Memory B cell (primary cell): ENCODE measurements at regions not wholly inside any gene's neighbourhood (a gene's known extent, or its start where the extent isn't known, plus 50 kb on each side); places are given as distances from the start of the nearest gene placed in this dataset.
"Not testable (repeated sequence)": the region's sequence is repeated elsewhere in the genome, so short reads cannot be mapped to it uniquely, and the experiment has no call there.

Experiments
- ATAC-seq: fragments of 150-1000 bp; cut with Tn5 transposase; 2 replicates; pipeline ENCODE4 v1.10.0; 2021; ENCODE audit warnings: low read depth, mild to moderate bottlenecking, moderate library complexity
- DNase-seq, 2 donors: peaks; one replicate each; pipeline ENCODE4 v3.0.0; 2022; ENCODE audit warnings: low spot score in 2 of 2
- H3K27ac Mint-ChIP-seq: one replicate; pipeline ENCODE4 v1.8.0; 2022; ENCODE audit warnings: mild to moderate bottlenecking, moderate library complexity, mixed read lengths
- H3K27me3 Mint-ChIP-seq: one replicate; pipeline ENCODE4 v1.8.0; 2022; ENCODE audit warnings: mixed read lengths
- H3K36me3 Mint-ChIP-seq: one replicate; pipeline ENCODE4 v1.8.0; 2022; ENCODE audit warnings: mild to moderate bottlenecking, mixed read lengths
- H3K4me1 Mint-ChIP-seq: one replicate; pipeline ENCODE4 v1.8.0; 2022; ENCODE audit warnings: mixed read lengths
- H3K4me3 Mint-ChIP-seq: one replicate; pipeline ENCODE4 v1.8.0; 2022; ENCODE audit warnings: mild to moderate bottlenecking, moderate library complexity, mixed read lengths
- H3K9me3 Mint-ChIP-seq: one replicate; pipeline ENCODE4 v1.8.0; 2022; ENCODE audit warnings: mixed read lengths

DNA sequence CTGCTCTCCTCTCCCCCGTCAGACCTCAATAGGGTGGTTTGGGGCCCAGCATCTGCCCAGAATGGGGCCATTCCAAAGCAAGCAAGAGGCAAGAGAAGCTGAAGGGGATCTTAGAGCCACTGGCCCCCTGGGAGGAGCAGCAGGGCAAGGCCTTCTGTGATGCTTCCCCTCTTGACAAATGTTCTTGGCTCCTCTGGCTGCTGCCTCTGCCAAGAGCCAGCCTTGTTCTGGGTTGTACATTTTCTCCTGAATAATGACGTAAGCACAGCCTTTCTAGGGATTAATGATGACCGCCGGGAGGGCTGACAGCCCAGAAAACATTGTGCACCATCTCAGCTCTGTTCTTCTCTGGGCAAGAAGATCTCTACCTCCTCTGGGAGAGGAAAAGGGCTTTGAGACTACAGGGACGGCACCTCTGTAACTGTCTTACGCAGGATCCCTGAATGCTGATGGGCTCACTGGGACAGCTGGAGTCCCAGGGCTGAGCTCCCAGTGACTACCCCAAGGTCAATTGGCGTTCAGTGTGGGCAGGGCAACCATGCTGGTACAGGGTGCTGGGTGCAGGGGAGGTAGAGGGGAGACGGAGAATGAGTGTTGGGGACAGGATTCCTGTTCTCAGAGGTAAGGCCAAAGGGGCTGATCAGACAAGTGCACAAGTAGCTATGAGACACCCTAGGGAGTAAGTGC lies 253.3 kb downstream of the FAM43A start:
- Mint-ChIP-seq H3K36me3 (no peaks in the 10 kb centered on the region), H3K27me3 (peaks cover 10% of the 10 kb centered on the region), H3K9me3 (no peaks in the 10 kb centered on the region), H3K27ac (no peak overlapping the region), H3K4me1 (peaks cover 17% of the 10 kb centered on the region), H3K4me3 (no peak overlapping the region)
- ATAC-seq (no peak), DNase-seq (no peak)

GRCh38 chr3:194939532-194939909 lies 253.8 kb downstream of the FAM43A start:
- H3K9me3 Mint-ChIP-seq = no peaks in the 10 kb centered on the region
- no peak overlapping the region for H3K27ac Mint-ChIP-seq
- H3K4me3 Mint-ChIP-seq = no peak overlapping the region
- no peaks in the 10 kb centered on the region for H3K36me3 Mint-ChIP-seq
- H3K4me1 Mint-ChIP-seq = peaks cover 17% of the 10 kb centered on the region
- H3K27me3 Mint-ChIP-seq = peaks cover 10% of the 10 kb centered on the region
- ATAC-seq (no peak), DNase-seq (no peak)

DNA sequence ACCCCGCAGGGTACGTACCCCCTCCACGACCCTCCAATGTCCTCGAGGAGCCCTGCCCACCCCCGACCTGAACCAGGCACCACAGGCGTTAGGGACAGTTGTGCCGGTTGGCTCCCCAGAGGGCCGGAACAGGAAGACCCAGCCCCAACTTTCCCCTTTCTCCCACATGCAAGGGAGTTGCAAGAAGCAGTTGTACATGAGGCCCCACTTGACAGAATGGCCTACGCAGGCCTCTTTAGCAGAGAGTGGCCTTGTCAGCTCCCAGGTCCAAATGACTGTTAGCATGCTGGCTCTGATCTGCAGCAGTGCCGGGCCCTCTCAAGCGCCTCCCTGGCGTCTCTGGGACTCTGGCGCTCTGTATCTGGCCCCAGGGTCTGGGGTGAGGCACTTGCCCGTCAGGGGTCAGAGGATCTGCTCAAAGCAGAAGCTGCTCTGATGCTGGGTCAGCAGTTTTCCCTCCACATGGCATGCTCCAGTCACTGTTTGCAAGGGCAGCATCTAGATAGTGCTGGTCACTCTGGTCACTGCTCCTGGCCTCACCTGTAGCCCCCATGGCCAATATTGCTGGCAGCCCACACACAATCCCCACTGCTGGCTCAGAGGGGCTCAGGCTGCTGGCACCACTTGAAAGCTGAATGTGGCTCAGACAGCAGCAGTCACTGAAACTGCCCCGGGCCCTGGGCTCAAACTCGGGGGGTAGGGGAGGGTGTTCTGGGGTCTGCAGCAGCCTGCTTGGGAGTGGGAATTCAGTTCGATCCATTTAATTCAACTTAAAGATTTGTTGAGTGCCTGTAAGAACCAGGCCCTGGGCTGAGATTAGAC lies 254.5 kb downstream of the FAM43A start:
- Mint-ChIP-seq H3K9me3 (no peaks in the 10 kb centered on the region), H3K36me3 (no peaks in the 10 kb centered on the region), H3K4me1 (peaks cover 17% of the 10 kb centered on the region), H3K27me3 (peaks cover 8% of the 10 kb centered on the region), H3K27ac (no peak overlapping the region), H3K4me3 (no peak overlapping the region)
- ATAC-seq = no peak
- no peak for DNase-seq

DNA sequence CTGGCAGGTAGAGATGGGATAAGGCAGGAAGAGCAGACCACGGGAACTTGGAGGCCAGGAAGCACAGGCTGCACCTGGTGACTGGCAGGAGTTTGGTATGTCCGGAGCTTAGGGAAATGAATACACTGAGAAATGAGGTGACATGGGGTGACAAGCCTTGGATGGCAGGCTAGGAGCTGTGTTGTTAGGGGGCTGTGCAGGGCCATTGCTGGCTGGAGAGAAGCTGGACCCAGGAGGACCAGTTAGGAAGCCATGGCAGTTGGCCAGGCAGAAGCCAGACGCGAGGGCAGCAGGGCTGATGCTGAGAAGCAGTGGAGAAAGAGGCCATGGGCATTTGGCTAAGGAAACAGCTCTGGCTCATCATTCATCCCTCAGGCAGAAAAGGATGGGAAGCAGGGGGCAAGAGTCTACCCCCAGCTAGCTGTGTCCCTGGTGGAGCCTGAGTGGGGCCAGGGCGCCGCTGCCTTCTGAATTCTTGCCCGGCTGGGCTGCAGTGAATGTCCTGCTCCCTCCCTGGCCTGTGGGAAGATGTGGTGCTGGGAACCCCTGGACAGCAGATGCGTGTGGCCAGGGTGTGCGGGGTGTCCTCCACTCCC lies 255.8 kb downstream of the FAM43A start:
- DNase-seq = no peak
- ATAC-seq = no peak
- Mint-ChIP-seq H3K9me3 (no peaks in the 10 kb centered on the region), H3K27me3 (peaks cover 8% of the 10 kb centered on the region), H3K4me1 (peaks cover 17% of the 10 kb centered on the region), H3K27ac (no peak overlapping the region), H3K4me3 (no peak overlapping the region), H3K36me3 (no peaks in the 10 kb centered on the region)

GRCh38 chr3:194941956-194942511 lies 256.4 kb downstream of the FAM43A start:
- DNase-seq = no peak
- no peaks in the 10 kb centered on the region for H3K36me3 Mint-ChIP-seq

GRCh38 chr3:194944526-194944925 lies 258.8 kb downstream of the FAM43A start:
- H3K4me1 Mint-ChIP-seq = peaks cover 17% of the 10 kb centered on the region
- no peak for ATAC-seq

More at GRCh38 chr3:194941956-194942511, 256.4 kb downstream of the FAM43A start:
- no peak for ATAC-seq
- Mint-ChIP-seq H3K27ac (no peak overlapping the region), H3K4me3 (no peak overlapping the region), H3K9me3 (no peaks in the 10 kb centered on the region), H3K27me3 (peaks cover 8% of the 10 kb centered on the region), H3K4me1 (peaks cover 17% of the 10 kb centered on the region)

GRCh38 chr3:194945508-194945907 lies 259.8 kb downstream of the FAM43A start:
- Mint-ChIP-seq H3K27ac (no peak overlapping the region), H3K27me3 (peaks cover 9% of the 10 kb centered on the region), H3K4me3 (no peak overlapping the region), H3K36me3 (peaks cover 5% of the 10 kb centered on the region), H3K9me3 (peaks cover 2% of the 10 kb centered on the region), H3K4me1 (peaks cover 17% of the 10 kb centered on the region)
- no peak for DNase-seq
- ATAC-seq = no peak

More at GRCh38 chr3:194944526-194944925, 258.8 kb downstream of the FAM43A start:
- Mint-ChIP-seq H3K9me3 (peaks cover 2% of the 10 kb centered on the region), H3K27ac (no peak overlapping the region), H3K4me3 (no peak overlapping the region), H3K36me3 (peaks cover 5% of the 10 kb centered on the region), H3K27me3 (peaks cover 9% of the 10 kb centered on the region)
- DNase-seq = no peak

GRCh38 chr3:194946091-194946490 lies 260.4 kb downstream of the FAM43A start:
- Mint-ChIP-seq H3K36me3 (peaks cover 5% of the 10 kb centered on the region), H3K27ac (no peak overlapping the region), H3K4me3 (no peak overlapping the region), H3K9me3 (peaks cover 2% of the 10 kb centered on the region), H3K27me3 (peaks cover 6% of the 10 kb centered on the region), H3K4me1 (peaks cover 14% of the 10 kb centered on the region)
- DNase-seq (no peak), ATAC-seq (no peak)

- H3K4me1 Mint-ChIP-seq = peaks cover 2% of the 10 kb centered on the region
- H3K27ac Mint-ChIP-seq = no peak overlapping the region
- H3K9me3 Mint-ChIP-seq = peaks cover 2% of the 10 kb centered on the region
- no peak for DNase-seq
- peaks cover 5% of the 10 kb centered on the region for H3K36me3 Mint-ChIP-seq
- ATAC-seq = no peak
- H3K4me3 Mint-ChIP-seq = no peak overlapping the region
- H3K27me3 Mint-ChIP-seq = peaks cover 5% of the 10 kb centered on the region
These were observed 263.9 kb downstream of the FAM43A start for GRCh38 chr3:194949592-194949991.

GRCh38 chr3:194950906-194951628 lies 265.4 kb downstream of the FAM43A start:
- no peak for DNase-seq
- H3K4me1 Mint-ChIP-seq = peaks cover 2% of the 10 kb centered on the region

GRCh38 chr3:194951629-194951920 lies 265.9 kb downstream of the FAM43A start:
- H3K4me1 Mint-ChIP-seq, DNase-seq, H3K36me3 Mint-ChIP-seq, H3K9me3 Mint-ChIP-seq, H3K27ac Mint-ChIP-seq, ATAC-seq, H3K4me3 Mint-ChIP-seq, H3K27me3 Mint-ChIP-seq: not testable (repeated sequence)

More at GRCh38 chr3:194950906-194951628, 265.4 kb downstream of the FAM43A start:
- Mint-ChIP-seq H3K27me3 (peaks cover 6% of the 10 kb centered on the region), H3K4me3 (no peak overlapping the region), H3K9me3 (peaks cover 2% of the 10 kb centered on the region), H3K36me3 (peaks cover 5% of the 10 kb centered on the region), H3K27ac (no peak overlapping the region)
- ATAC-seq = no peak

- Mint-ChIP-seq H3K4me1 (peaks cover 2% of the 10 kb centered on the region), H3K36me3 (peaks cover 5% of the 10 kb centered on the region), H3K27me3 (peaks cover 7% of the 10 kb centered on the region), H3K4me3 (no peak overlapping the region), H3K9me3 (peaks cover 2% of the 10 kb centered on the region), H3K27ac (no peak overlapping the region)
- no peak for DNase-seq
- ATAC-seq = no peak
These were observed 266.4 kb downstream of the FAM43A start for GRCh38 chr3:194951931-194952582.

DNA sequence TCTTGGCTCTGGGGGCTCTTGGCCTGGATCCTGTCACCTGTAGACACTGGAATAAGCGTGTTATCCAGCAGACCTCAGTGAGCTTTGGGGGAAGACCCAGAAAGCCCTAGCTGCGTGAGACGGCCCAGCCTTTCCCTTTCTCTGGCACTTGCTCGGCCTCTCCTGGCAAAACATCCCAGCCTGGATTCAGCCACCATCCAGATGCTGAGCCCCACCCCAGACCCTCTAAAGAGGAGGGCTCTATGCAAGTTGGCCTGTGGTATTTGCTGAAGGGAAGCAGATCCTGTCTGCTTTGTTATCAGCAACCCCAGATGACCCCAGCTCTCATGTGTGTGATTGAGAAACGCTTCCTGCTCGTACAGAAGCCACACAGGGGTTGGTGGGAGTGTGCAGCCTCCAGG lies 267.2 kb downstream of the FAM43A start:
- DNase-seq (no peak), ATAC-seq (no peak)
- Mint-ChIP-seq H3K27ac (no peak overlapping the region), H3K27me3 (peaks cover 5% of the 10 kb centered on the region), H3K4me1 (peaks cover 2% of the 10 kb centered on the region), H3K9me3 (no peaks in the 10 kb centered on the region), H3K4me3 (no peak overlapping the region), H3K36me3 (peaks cover 3% of the 10 kb centered on the region)
